ENCODE measurements at regions not wholly inside any gene's neighbourhood (a gene's known extent, or its start where the extent isn't known, plus 50 kb on each side); places are given as distances from the start of the nearest gene placed in this dataset.
"Not testable (repeated sequence)": the region's sequence is repeated elsewhere in the genome, so short reads cannot be mapped to it uniquely, and the experiment has no call there.

DNA sequence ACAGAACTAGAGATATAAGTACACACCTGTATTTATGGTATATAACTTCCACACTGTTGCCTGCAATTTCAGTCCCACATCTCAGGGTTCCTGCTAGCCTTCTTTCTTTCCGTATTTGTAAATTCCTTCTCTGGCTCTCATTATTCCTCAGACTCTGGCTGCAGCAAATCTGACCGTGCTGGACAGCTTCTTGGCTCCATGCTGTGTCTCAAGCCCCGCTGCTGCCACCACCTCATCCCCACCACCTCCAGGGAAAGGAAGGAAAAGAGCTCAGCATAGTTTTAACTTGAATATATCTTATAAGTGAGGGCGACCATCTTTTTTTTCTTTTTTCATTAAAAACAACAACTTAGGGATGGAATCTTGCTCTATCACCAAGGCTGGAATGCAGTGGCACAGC, 155.6 kb upstream of the CXCL13 start:
- DNase-seq = no peak

GRCh38 chr4:77451530-77451929, 154.1 kb upstream of the CXCL13 start:
- DNase-seq = no peak

DNA sequence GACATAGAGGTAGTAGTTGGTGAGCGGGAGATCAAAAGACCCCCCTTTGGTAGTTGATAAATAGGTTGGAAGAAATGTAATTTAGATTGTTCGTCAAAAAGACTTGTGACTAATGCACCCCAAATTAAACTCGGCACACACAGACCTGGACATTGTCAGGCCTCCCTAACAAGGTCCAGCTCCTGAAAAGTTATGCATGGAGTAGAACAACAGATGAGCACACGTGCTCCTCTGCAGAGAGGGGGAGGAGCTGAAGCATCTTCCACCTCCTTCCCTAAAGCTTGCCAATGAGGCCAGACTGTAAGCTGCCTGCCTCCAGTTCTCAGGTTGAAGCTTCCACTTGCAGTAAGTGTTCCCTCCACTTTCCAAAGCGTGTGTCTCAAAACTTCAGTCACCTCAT, 153.5 kb upstream of the CXCL13 start:
- not testable (repeated sequence) for DNase-seq

GRCh38 chr4:77453911-77454310, 151.7 kb upstream of the CXCL13 start:
- no peak for DNase-seq

DNA sequence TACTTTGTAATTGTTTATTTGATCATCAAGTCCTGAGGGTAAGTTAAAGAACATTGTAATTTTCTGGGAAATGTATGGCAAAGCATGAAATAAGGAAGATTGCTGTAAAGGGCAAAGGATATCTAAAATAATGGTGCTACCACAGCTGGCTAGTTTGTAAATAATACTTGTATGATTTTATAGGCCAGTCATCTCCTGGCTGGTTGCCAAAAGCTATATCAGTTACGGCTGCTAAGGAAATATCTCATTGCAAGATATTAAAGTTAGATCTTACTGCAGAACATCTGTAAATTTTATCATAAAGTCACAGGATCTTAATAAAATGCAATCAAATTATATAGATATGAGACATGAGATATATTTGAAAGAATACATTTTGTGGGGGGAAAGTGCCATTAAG, 150.8 kb upstream of the CXCL13 start:
- DNase-seq = no peak

DNA sequence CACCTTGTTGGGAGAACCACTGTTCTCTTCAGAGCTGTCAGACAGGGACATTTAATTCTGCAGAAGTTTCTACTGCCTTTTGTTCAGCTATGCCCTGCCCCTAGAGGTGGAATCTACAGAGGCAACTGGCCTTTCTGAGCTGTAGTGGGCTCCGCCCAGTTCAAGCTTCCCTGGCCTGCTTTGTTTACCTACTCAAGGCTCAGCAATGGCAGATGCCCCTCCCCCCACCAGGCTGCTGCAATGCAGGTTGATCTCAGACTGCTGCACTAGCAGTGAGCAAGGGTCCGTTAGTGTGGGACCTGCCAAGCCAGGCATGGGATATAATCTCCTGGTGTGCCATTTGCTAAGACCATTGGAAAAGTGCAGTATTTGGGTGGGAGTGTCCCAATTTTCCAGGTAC, 141.5 kb upstream of the CXCL13 start:
- DNase-seq = not testable (repeated sequence)

GRCh38 chr4:77465271-77465670, 140.3 kb upstream of the CXCL13 start:
- DNase-seq = no peak

GRCh38 chr4:77466430-77466829, 139.2 kb upstream of the CXCL13 start:
- no peak for DNase-seq

DNA sequence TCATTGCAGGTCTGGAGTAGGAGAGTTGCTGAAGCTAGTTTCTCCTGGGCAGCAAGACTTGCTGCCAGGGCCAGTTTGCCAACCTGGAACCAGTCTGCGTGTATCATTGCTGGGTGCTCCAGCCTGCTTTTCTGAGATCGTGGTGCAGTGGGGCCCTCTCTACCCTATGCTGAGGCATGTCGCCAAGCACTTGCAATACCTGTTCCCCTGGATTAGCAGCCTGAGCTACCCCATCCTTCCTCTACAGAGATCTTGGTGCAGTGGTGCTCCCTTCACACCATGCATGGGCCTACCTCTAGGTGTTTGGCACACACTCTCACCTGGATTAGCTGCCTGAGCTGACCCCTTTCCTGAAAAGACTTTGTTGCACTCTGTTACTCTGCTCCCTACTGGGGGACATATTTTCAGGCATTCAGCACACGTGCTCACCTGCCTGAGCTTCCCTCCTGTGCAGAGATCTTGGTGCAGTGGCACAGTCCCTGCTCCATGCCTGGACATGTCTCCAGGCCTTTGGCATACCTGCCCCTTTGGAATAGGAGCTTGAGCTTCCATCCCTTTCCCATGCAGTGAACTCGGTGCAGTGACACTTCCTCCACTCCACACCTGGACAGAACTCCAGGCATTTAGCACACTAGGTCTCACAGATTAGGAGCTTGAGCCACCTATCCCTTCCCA, 133.7 kb upstream of the CXCL13 start:
- no peak for DNase-seq

- DNase-seq = no peak
Measured at GRCh38 chr4:77473509-77473908, 132.1 kb upstream of the CXCL13 start.

- no peak for DNase-seq
Measured at GRCh38 chr4:77481856-77482255, 123.8 kb upstream of the CXCL13 start.

- DNase-seq = no peak
Measured at GRCh38 chr4:77488882-77489281, 116.7 kb upstream of the CXCL13 start.

GRCh38 chr4:77493120-77493752, 112.4 kb upstream of the CXCL13 start:
- no peak for DNase-seq

DNA sequence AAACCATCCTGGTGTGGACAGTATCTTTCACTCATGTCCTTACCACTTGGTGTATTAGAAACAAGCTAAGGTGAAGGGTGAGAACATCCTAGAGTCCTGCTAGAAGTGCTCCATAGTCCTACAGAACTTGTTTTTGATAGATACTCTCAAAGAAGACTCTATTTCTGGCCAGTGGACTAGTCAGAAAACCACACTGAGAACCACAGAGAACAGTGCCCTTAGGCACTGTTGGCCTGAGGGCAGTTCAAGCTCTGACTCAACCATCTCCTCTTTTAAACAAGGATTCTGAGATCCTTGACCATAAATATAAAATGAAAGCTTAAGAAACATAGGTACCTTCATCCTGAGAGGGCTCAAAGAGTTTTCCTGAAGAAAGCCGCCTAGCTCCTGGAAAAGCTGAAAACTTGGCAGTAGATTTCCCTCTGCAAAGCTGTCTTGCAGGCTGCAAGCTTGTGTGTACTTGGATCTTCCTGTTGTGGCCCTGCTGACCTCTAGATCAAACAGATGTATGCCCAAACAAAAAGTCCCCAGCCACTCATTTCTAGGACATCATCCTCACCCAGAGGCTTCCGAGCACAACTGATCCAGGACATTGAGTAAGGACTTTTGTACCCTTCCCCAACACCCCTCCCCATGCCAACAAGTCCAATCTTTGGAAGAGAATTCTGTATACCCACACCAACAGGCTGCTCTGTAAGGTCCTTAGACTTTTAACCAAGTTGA, 111.6 kb upstream of the CXCL13 start:
- DNase-seq = no peak

DNA sequence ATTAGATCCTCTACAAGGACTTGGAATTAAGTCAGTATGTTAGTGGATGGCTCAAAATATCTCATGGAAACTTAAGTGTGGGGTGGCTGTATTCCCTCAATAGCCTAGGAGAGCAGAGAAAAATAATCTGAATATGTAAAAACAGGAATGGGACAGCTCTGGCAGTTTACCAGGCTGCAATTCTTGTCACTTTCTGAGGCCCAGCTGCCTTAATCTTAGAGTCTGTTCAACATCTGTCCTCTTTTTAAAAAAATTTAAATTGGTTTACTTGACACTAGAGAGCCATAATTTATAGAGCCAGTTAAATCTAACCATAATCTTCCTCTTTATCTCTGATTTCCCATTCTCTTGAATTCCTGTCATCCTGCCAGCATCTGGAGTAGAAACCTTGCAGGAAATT, 109.2 kb upstream of the CXCL13 start:
- no peak for DNase-seq

- DNase-seq = no peak
Measured at GRCh38 chr4:77500801-77501200, 104.8 kb upstream of the CXCL13 start.

- no peak for DNase-seq
Measured at GRCh38 chr4:77501240-77501639, 104.4 kb upstream of the CXCL13 start.

DNA sequence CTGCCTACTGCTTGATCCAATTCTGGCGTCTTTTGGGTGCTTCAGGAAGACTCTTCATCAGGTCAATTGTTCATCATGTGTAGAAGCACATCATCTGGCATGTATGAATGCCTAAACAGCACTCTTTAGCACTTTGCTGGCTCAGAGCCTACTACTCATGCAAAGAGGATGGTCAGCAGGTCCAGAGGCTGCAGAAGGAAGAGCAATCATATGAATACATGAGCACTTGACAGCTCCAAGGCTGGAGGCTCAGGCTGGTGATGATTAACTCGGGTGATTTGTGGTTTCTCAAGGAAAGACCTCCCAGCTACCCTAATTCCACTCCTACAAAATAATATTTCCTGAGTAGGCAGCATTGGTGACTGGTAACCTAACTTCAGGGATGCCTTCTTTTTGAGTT, 103.8 kb upstream of the CXCL13 start:
- no peak for DNase-seq

GRCh38 chr4:77504407-77504806, 101.2 kb upstream of the CXCL13 start:
- DNase-seq = no peak

DNA sequence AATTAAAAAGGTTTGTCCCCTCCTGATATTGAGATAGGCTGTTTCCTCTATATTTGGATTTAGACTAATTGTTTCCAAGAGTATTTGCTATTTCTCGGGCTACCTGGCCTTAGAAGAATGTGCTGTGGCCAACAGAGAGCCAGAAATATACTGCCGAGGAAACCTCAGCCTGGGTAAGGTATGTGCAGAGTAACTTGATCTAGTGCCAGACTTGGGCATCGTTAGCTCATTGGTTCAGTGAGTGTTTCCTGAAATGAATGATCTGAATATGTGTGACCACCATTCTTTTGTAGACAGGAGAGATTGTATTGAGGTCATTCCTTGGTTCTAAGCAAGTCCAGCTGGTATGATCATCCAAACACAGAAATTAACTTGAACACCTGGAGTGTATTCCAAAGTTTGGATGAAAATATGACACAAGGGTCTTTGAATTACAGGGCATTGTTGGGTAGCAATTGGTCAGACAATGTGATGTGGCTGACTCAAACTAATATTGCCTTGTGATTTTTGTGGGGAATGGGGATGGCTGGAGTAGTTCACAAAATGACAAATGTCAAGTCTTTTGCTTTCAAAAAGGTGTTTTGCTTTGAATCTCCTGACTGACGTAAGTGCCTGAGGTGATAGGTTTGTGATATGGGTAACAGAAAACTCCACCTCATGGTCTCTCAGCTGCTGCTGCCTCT, 100.2 kb upstream of the CXCL13 start:
- no peak for DNase-seq

GRCh38 chr4:77505958-77506319, 99.7 kb upstream of the CXCL13 start:
- no peak for DNase-seq

GRCh38 chr4:77510367-77510766, 95.3 kb upstream of the CXCL13 start:
- no peak for DNase-seq

GRCh38 chr4:77525538-77525937, 80.1 kb upstream of the CXCL13 start:
- DNase-seq = no peak

GRCh38 chr4:77527900-77528299, 77.7 kb upstream of the CXCL13 start:
- DNase-seq = not testable (repeated sequence)
